ENCODE measurements at regions not wholly inside any gene's neighbourhood (a gene's known extent, or its start where the extent isn't known, plus 50 kb on each side); places are given as distances from the start of the nearest gene placed in this dataset.

DNA sequence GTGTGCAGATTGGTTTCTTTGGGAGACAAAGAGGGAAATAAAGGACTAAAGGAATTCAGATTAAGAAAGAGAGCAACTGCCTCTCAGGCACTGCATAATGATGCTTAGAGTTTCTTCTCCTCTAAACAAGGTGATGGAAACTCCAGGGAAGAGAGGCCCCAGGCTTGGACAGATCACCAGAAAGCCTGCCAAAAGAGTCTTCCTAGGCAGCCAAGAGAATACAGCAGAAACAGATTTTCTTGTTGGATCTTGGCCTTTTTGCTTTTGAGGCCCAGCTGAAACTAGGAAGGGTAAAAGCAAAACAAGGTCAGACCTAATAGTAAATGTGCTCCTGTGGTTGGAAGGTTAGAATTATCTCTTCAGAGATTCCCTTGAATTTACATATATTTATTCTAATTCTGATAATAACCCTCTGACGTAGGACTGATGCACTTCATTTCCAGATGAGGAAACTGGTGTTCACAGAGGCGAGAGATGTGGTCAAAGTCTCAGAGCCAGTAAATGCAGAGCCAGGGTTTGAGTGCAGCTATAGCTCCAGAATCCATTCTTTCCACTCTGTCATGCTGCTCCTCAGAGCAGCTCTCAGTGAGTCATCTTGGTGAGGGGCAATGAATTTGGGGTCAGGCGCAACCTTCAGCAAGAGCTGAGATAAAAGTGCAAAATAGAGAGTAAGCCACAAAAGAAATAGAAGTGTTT, 142.3 kb upstream of the FBXO11 start:
- Histone ChIP-seq H3K4me3 (replicated peaks in 1 of 3; ENCODE audit: insufficient read depth in 1 of 3, low read depth in 2 of 3, low read length in 3 of 3) (no peak overlapping the region), H4K20me1 (ENCODE audit: insufficient read depth, low read length) (no peaks in the 10 kb centered on the region), H3K4me2 (ENCODE audit: low read depth, low read length) (no peak overlapping the region), H3K36me3 (replicated peaks in 1 of 2; ENCODE audit: control insufficient read depth in 1 of 2, insufficient read depth in 2 of 2, low read length in 2 of 2) (no peaks in the 10 kb centered on the region), H3K9me3 (ENCODE audit: low read length) (no peaks in the 10 kb centered on the region), H3K4me1 (ENCODE audit: insufficient read depth, low read length) (no peaks in the 10 kb centered on the region), H3K79me2 (ENCODE audit: insufficient read depth, low read length) (no peaks in the 10 kb centered on the region), H3K27me3 (ENCODE audit: control insufficient read depth in 1 of 2, insufficient read depth in 2 of 2, low read length in 2 of 2) (no peaks in the 10 kb centered on the region), H3K27ac (ENCODE audit: extremely low read length, insufficient read depth, low read length) (no peak overlapping the region), H2AFZ (ENCODE audit: low read length) (no peak overlapping the region), H3K9ac (ENCODE audit: insufficient read depth, low read depth, low read length) (no peak overlapping the region)
- 33% methylated on average over 3 of the region's 3 CpGs for WGBS (ENCODE audit: low lambda C conversion rate)
- ChIA-PET POLR2A (no interaction called here), CTCF (ENCODE audit: low intra/inter-chr PET ratio, low total read pairs) (no interaction called here)
- intact Hi-C loops (cut with micrococcal nuclease; ENCODE audit: unreplicated experiment) = no loop called here
- no peak for TF ChIP-seq ZNF24 (IDR thresholded peaks at IDR 0.05)
- TF ChIP-seq KAT8 (CRISPR knock-in tag; IDR thresholded peaks at IDR 0.05) = no peak
- no peak for TF ChIP-seq ZNF101 (CRISPR knock-in tag; IDR thresholded peaks at IDR 0.05; ENCODE audit: borderline replicate concordance, low read depth)
- no peak for TF ChIP-seq ZNF629 (CRISPR knock-in tag; conservative IDR thresholded peaks at IDR 0.05)
- TF ChIP-seq, protein P1, sequence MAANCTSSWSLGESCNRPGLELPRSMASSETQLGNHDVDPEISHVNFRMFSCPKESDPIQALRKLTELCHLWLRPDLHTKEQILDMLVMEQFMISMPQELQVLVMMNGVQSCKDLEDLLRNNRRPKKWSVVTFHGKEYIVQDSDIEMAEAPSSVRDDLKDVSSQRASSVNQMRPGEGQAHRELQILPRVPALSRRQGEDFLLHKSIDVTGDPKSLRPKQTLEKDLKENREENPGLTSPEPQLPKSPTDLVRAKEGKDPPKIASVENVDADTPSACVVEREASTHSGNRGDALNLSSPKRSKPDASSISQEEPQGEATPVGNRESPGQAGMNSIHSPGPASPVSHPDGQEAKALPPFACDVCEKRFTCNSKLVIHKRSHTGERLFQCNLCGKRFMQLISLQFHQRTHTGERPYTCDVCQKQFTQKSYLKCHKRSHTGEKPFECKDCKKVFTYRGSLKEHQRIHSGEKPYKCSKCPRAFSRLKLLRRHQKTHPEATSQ (CRISPR knock-in tag; IDR thresholded peaks at IDR 0.05; ENCODE audit: borderline replicate concordance) = no peak
- no peak for TF ChIP-seq REL (CRISPR knock-in tag; conservative IDR thresholded peaks at IDR 0.05)
- TF ChIP-seq ZSCAN20 (CRISPR knock-in tag; IDR thresholded peaks at IDR 0.05; ENCODE audit: borderline replicate concordance) = no peak
- TF ChIP-seq PHB2 (IDR thresholded peaks at IDR 0.05; ENCODE audit: partially characterized antibody) = no peak
- no peak for TF ChIP-seq ZSCAN9 (CRISPR knock-in tag; IDR thresholded peaks at IDR 0.05; ENCODE audit: borderline replicate concordance)
- no peak for DNase-seq (ENCODE audit: low spot score)
- BruUV-seq (replicated peaks) = no TSS peak
- no peak for ATAC-seq
- FAIRE-seq = no peak
- in situ Hi-C loops (cut with HindIII; ENCODE audit: extremely low pct_ligation_motif_present, low pct_unique_long_range_greater_than_20kb) = no loop called here
